GM19372 (cell line): ENCODE measurements at regions not wholly inside any gene's neighbourhood (a gene's known extent, or its start where the extent isn't known, plus 50 kb on each side); places are given as distances from the start of the nearest gene placed in this dataset.
"Not testable (repeated sequence)": the region's sequence is repeated elsewhere in the genome, so short reads cannot be mapped to it uniquely, and the experiment has no call there.

ENCODE experiments used
- ATAC-seq: cut with Tn5 transposase; IDR thresholded peaks from one replicate; pipeline ENCODE4 v1.9.1; 2021; ENCODE audit warnings: mild to moderate bottlenecking, low read depth, moderate library complexity; ENCODE audit not compliant: unreplicated experiment

DNA sequence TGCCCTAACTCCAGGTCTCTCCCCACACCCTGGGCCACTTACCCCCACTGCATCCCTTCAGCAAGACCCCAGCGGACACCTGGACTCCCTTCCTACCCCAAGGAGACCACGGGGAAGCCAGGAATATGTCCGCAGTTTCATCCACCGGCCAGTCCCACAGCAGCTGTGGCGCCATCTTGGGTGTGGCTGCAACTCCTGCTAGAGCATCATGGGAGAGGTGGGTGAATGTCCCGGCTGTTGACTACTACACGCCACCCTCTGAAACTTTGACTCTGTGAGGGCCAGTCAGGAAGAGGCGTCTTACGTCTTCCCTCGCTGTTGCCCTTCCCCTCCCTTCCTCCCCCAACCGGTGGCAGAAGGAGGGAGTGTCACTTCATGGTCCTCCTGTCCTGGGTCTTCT is 238.3 kb upstream of the RNF32 start:
- no peak for ATAC-seq

DNA sequence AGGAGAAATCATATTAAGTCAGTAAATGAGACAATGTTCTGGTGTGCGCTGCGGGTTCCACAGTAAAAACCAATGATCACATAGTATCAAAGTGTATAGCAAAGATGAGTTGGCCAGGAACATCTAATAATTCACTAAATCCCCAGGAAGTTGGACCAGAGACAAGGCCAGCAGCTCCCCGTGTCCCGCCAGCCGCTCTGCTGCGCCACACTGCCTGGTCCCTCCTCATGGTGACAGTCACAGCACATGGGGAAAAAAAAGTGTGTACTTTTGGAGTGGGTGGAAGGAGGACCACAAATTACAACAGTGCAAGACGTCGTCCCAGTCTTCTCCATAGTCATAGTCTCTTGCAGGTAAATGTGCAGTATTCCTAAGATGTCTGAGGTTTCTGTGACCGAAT is 239.0 kb upstream of the RNF32 start:
- ATAC-seq = no peak

DNA sequence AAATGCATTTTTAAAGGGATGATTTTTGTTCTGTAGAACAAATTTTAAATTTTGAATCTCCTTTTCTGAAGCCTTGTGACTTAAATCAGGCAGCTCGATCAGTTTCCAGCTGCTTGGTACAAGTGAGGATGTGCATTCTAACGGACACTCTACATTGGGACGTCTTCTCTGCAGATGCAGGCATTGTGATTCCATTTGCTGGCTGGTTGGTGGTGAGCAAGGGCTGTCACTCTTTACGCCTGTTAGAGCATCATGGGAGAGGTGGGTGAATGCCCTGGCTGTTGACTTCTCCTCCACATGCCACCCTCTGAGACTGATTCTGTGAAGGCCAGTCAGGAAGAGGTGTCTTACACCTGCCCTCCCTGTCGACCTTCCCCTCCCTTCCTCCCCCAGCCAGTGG is 240.5 kb upstream of the RNF32 start:
- ATAC-seq = no peak

DNA sequence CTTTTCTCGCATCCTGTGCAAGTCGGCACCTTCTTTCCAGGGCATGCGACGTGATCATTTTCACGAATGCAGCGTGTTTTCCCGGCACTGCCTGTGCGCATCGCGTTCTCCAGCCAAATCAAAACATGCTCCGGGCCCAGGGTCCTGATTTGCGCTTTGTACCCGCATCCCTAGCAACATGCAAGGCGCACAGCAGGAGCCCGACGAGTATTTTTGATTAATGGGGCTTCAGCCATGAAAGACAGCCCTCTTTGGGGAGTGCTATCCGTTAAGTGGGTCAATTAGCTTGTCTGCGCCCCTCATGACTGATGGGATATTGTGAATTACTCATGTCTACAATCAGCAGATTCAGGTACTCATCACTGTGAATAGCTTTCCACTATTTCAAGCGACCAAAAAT is 243.3 kb upstream of the RNF32 start:
- ATAC-seq = no peak

DNA sequence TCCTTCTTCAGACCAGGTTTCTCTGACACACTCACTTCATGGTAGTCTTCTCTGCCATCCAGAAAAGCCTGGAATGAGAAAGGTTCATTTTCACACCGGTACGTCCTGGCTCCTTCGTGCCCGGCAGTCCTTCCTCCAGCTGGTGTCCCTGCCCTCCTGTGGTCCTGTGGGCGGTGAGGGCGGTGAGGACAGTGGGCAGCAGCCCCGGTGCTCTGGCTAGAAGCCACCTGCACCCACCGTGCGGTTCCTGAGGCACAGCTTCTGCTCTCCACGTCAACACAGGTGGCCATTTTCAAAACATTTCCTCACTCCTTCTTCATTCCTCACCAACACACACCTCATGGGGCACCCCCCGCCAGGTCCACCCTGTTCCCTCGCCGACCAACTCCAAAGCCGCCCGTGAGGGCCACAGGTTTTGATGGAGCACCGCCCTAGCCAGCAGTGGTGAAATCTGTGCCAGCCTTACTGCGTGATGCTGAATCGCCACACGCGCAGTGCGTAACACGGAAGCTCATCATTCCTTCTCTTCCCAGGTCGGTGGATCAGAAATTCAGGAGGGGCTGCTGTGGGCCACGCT is 251.4 kb upstream of the RNF32 start:
- ATAC-seq = no peak

DNA sequence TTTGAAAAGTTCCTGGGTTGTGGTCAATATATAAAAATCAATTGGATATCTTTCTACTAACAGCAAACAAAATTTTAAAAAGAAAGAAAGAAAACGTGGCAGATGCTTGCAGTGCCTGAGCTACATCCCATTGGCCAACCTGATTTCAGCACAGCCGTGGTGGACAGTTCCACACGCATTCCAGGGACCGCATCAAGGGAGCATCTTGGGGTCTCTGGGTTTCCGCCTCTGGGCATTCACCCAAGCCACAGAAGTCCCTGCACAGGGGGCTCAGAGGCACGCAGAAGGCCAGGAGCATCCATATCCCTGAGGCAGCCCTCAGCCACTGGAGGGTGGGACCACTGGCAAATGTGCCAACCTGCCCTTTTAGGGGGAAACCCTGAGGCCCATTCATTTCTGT is 254.5 kb upstream of the RNF32 start:
- no peak for ATAC-seq

DNA sequence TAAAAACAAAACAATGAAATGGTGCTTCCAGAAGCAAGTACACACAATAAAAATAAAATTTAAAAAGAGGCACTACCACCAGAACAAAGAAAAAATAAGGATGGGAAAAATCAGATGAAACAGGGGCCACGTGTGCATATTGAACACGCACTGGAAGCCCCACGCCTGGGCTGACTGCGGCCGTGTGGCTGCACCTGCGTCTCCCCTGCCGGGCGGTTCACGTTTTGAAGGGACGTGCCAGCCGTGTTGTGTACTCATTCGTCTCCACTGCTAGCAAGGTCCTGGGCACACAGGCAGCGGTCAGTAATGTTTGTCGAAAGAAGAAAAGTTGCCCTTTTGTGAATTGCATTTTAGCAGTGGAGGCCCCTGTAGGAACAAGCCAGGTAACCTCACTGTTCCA is 255.9 kb upstream of the RNF32 start:
- ATAC-seq = no peak

DNA sequence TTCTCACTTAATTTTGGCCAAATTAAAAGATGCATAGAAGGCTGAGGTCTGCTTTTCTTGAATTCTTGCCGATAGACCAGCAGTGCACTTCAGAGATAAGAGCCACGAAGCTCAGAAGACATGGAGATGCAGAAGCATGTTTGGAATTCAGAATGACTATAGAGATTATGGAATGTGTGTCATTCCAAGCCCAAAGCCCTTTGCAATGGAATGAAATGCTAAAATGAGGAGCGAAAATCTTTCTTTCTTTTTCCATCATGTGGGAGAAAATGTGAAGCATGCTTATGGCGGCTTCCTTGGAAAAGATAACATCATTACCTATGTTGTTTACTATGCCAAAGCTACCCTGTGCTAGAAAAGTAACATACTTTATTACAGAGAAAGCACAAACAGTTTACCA is 257.0 kb upstream of the RNF32 start:
- no peak for ATAC-seq

DNA sequence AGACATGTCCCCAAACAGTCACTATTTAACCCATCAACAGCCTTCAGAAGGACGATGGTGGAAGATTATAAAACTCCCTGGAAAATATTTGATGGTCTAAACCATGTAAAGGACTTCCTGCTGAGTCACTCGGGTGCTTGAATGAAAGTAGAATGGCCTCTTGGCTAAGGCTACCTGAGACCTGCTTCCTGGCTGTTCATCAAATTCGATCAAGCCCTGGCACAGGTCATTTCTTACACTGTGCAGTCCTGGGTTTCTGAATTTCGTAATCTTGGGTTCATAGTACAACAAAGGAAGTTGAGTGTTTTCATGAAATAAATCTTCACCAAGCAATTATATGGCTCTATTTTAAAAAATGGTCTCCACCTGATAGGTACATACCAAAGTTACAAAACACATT is 260.3 kb upstream of the RNF32 start:
- no peak for ATAC-seq

DNA sequence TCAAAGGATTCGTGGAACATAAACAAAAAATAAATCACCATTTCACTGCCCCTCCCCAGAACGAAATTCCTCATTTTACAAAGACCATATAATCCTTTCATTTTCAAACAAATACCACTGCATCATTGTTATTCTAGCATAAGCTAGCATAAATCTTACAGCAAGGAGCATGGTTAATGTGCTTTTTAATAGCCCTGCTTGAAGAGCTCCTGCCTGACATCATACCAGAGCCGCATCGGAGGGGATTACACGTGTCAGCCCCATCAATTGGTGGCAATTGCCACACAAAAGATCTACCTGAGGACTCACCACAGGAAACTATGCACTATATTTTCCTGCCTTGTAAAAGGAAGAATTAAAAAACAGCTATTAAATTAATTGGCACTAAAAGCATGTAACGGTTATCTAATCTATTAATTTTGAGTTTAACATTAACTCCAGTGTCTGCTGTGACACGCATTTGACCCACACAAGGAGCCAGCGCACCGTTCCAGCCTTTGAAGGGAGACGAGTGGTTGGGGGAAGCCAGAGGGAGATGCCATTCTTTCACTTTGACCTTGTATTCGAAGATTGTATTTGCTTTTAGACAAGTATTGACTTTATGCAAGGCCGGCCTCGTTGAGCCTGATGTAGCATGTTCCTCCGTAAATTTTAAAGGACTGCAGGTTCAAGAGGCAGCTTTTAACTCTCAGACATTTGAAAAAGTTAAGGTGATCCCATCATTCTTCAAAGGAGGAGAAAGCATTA is 261.1 kb upstream of the RNF32 start:
- no peak for ATAC-seq

DNA sequence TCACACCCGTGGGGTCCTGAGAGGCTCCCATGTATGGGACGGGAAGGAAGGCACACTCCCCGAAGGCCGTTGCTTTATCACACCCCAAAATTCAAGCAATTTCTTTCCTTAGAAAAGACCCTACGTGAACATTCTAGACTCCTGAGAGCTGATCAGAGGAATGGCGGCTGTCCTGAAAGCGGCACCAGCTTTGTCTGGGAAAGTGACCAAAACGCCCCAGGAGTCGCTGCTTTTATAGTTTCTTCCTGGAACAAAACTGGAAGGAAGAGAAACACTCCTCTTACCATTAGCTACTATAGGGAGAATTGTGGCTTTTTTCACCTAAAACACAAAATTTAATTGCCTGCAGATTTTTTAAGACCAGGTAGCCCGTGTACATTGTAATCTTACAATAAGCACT is 261.8 kb upstream of the RNF32 start:
- ATAC-seq = no peak

DNA sequence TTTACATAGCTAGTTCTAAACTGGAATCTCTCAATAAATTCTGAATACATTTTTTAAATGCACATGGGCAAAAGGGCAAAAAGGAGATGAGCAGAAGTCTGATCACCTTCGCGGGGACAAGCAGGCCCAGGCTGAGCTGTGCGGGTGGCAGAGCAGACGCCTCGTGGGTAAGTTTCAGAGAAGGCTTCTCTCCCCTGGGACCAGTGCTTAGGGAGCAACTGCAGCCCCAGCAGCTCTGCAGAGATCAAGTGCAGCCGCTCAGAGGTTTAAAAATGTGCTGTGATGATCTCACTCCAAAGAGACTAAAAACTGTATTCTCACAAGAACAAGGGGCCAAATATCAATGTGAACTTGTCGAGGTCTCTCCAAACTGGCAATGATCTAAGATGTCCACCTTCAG is 264.3 kb upstream of the RNF32 start:
- ATAC-seq = no peak

DNA sequence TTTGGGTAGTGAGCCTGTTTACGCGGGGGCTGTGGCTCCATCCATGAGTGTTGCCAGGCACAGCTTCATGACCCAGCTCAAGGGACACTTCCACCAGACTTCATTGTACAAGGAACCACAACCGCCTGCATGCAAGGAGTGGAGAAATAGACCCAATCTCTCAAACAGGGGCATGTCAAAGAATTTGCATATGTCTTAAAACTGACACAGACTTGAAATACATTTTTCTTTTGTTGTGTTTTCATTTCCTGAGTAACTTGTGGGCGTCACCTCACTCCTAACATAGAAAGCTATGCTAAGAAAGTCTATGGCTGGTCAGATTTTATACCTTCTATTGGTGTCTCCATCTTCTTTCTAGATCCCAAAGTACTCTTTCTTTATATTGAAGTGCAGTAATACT is 266.2 kb upstream of the RNF32 start:
- ATAC-seq = no peak

DNA sequence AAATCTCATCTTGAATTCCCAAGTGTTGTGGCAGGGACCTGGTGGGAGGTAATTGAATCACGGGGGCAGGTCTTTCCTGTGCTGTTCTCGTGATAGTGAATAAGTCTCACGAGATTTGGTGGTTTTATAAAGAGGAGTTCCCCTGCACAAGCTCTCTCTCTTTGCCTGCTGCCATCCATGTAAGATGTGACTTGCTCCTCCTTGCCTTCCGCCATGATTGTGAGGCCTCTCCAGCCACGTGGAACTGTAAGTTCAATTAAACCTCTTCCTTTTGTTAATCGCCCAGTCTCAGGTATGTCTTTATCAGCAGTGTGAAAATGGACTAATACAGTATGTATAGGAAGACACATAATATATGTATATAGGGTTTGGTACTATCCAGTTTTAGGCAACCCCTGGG is 270.6 kb upstream of the RNF32 start:
- ATAC-seq = not testable (repeated sequence)

DNA sequence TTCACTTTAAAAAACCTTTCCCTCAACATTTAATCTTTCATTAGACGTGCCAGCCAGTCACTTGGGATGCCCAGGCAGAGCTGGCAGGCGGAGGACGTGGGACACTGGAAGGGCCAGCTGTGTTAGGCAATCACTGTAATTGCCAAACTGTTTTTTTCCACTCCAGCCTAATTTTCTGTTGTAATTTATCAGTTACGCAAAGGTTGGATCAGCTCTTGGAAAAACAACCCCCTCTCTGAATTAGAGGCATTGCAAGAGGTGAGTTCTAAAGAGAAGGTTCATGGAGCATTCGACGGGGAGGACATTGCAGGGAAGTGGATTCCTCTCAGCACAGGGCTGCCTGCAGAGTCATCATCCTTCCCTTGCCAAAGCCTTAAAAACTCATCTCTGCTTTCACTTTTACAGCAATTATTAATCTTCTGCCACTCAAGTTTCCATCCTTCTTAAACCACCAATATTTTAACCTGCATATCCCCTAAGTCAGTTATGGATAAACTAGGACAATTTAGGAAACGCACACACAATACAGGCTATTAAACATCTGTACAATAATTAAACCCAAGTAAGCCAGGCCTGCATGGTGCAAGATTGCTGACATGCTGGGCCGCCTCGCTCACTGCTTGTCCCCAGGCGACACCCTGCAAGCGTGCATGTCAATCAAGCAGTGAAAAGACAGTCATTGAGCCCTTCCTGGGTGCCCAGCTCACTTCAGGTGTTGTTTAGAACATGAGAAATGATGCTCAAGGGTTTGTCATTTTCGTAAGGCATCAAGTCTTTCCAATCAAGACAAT is 272.3 kb upstream of the RNF32 start:
- no peak for ATAC-seq

DNA sequence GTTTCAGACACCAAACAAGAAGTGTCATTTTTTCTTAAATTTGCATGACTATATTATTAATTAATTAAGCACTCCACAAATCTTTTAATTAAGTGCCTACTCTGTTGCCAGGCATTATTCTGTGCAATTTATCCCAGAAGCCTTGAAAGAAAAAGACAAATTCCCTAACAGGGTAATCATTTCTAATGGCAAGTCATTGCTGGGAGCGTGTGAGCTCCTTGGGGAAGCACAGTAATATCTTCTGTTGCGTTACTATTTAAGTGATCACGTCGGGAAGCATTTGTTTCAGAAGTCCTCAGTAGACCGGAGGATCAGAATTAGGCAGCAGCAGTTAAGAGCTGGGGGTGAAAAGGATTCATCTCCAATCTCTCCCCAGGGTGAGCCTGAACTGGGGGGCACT is 276.8 kb upstream of the RNF32 start:
- no peak for ATAC-seq

DNA sequence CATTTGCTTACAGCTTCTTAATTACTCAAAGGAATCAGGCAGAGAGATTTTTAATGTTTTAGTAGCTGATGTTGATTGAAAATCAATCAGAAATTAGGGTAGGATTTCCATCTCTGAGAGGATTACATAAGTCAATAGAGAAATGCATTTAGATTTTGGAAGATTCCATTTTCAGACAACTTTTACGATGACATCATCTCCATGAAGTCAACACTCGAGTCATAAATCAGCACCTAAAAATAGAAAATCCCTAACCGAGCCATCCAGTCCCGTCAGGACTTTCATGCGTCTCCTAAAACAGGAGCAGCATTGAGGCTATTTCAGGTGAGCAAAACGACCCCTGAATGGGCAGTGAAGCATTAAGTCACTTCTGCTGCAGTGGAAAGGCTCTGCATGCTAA is 279.7 kb upstream of the RNF32 start:
- ATAC-seq = no peak

DNA sequence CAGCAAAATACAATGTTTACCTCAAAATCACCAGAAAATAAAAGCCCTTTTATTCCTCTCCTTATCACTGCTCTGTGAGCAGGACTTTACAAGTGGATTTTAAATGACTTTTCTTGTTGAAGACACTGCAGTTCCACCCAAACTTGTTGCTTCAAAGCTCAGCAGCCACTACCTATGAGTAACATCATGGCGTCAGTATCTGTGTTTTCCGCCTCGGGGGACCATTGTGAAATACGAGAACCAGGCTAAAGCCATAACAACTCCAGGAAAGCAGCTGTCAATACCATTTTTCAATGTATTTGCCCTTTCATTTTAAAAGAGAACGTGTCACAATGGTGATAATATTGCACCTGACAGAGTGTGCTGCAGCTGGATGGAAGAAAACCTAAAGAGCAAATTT is 284.0 kb upstream of the RNF32 start:
- no peak for ATAC-seq

DNA sequence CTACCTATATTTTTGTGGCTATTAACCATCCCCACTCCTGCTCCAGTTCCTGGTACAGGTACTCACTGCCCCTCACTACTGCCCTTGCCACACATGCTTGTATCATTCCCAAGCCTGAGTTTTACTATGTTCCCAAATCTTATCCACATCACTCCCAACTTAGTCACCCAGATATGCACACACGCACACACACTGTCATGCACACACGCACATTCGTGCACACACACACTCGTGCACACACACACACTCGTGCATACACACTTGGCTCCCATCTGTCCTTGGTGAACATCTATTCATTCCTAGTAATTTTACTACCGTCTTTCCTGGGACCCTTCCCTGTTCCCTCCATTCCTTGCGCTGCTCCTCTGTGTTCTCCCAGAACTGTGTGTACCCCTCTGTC is 287.2 kb upstream of the RNF32 start:
- no peak for ATAC-seq

DNA sequence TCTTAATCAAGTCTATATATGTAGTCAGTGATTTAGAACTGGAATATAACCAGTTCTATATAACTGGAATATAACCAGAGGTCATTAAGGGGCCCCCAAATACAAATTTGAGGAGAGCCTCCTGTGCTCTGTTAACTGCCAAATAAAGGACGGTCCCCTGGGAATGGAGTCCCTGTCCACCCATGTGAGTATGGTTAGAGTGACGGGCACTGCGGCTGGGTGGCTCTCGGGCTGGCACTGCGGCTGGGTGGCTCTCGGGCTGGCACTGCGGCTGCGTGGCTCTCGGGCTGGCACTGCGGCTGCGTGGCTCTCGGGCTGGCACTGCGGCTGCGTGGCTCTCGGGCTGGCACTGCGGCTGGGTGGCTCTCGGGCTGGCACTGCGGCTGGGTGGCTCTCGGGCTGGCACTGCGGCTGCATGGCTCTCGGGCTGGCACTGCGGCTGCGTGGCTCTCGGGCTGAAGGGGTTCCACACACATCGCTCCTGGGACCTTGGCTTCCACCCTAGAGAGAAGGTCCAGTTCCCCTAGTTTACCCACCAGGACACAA is 292.8 kb upstream of the RNF32 start:
- not testable (repeated sequence) for ATAC-seq

DNA sequence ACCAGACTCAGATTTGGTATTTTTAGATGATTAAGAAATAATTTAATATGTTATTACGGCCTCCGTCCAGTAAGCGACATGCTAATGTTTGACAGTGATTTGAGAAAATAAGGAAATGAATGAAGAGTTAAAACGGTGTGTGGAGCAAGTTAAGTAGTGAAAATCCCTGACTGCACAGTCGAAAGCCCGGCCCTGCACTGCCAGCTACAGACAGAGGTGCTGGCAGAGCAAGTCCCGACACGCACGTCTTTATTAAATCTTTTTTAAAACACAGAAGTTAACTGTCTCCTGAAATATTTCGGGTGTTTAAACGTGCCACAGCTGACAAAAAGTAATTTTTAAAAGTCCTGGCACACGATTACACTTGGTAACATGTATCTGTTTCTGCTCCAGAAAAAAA is 293.4 kb upstream of the RNF32 start:
- ATAC-seq = no peak

DNA sequence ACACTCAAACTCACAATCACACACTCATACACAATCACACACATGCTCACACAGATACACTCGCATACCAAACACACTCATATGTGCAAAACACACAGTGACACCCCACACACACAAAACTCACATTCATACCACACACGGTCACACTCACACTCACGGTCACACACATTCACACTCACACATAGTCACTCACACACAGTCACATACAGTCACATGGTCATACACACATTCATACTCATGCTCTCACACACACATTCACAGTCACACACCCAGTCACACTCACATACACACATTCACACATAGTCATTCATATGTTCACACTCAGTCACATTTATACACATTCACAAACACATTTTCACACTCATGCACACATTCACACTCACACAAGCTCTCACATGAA is 296.0 kb upstream of the RNF32 start:
- no peak for ATAC-seq
